ENCODE measurements at regions not wholly inside any gene's neighbourhood (a gene's known extent, or its start where the extent isn't known, plus 50 kb on each side); places are given as distances from the start of the nearest gene placed in this dataset.

DNA sequence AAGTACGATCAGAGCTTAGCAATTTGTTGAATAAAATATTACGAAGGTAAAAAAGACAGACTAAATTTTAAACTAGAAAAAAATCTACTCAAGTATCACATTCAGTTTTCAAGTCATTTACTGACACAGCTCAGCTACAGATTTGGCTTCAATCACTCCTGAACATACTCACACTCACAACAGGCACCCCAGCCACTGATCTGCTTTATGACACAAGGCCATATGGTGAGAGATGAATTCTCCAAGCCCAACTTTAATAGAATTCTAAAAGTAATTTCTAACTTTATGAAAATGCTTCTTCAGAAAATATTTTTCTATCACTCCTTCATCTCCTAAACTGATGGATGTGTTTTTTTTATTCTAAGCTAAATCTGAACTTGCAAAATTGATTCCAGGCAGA lies 337.1 kb downstream of the HHIPL2 start:
- CTCF ChIA-PET = interaction anchor here (2.1 kb wide), 1 partner anchor 244 kb away, joined by 16 read pairs; no protein-coding TSS in a partner anchor
- Histone ChIP-seq H3K79me2 (ENCODE audit: insufficient read depth, low read length) (no peaks in the 10 kb centered on the region), H3K4me1 (ENCODE audit: control insufficient read depth in 1 of 2, insufficient read depth in 2 of 2, low read length in 2 of 2) (no peaks in the 10 kb centered on the region), H3K9me2 (ENCODE audit: insufficient read depth) (no peaks in the 10 kb centered on the region), H3K9me3 (ENCODE audit: control insufficient read depth in 1 of 2, insufficient read depth in 1 of 2, low read depth in 1 of 2, low read length in 2 of 2) (no peaks in the 10 kb centered on the region), H2AFZ (ENCODE audit: low read depth, low read length, poor library complexity, severe bottlenecking) (no peak overlapping the region), H3K27ac (ENCODE audit: low read depth, low read length) (no peak overlapping the region), H4K20me1 (ENCODE audit: insufficient read depth) (no peaks in the 10 kb centered on the region), H3K4me3 (replicated peaks in 1 of 2; ENCODE audit: low read depth in 1 of 2, low read length in 2 of 2) (no peak overlapping the region), H3K27me3 (ENCODE audit: insufficient read depth, low read length) (no peaks in the 10 kb centered on the region), H3K36me3 (ENCODE audit: control insufficient read depth in 1 of 2, insufficient read depth in 2 of 2, low read length in 2 of 2) (no peaks in the 10 kb centered on the region), H3K9ac (ENCODE audit: low read length) (no peak overlapping the region), H3K4me2 (ENCODE audit: low read length) (no peak overlapping the region)
- BruUV-seq (replicated peaks) = no TSS peak
- ATAC-seq (no peak), DNase-seq (ENCODE audit: low read depth, low spot score) (no peak)
- intact Hi-C loops (cut with micrococcal nuclease) = no loop called here
- RAD21 ChIA-PET (ENCODE audit: low non-redundant PET in 1 of 2, low total read pairs in 2 of 2, uncharacterized antibody in 2 of 2, unreplicated experiment in 2 of 2) = no interaction called here
- TF ChIP-seq FOSL1 (IDR thresholded peaks at IDR 0.05; ENCODE audit: low read depth) = no peak
- TF ChIP-seq EZH2 (IDR thresholded peaks at IDR 0.05) = no peak
- POLR2A ChIA-PET = no interaction called here

DNA sequence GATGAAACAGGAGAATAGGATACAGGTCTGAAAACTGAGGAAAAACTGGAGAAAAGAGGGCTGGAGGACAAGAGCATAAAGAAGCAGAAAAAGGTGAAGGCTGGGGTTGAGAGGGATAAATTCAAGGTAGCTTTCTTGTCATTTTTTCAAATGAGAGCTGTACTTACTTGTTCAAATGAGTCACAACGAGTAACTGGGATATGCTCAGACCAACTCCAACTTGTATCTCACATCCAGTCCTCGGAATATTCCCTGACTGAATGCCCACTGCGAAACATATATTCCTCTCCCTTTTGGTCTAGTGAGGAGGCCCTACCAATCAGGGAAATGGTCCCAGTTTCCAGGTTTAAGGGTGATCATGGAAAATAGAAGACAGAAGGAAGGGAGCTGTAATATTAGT lies 343.4 kb downstream of the HHIPL2 start:
- H3K4me2 ChIP-seq (ENCODE audit: low read length) = no peak overlapping the region

More for the DNA sequence above, 343.4 kb downstream of the HHIPL2 start:
- no peaks in the 10 kb centered on the region for H3K4me1 ChIP-seq (ENCODE audit: control insufficient read depth in 1 of 2, insufficient read depth in 2 of 2, low read length in 2 of 2)
- H3K27me3 ChIP-seq (ENCODE audit: insufficient read depth, low read length) = no peaks in the 10 kb centered on the region
- ChIA-PET RAD21 (ENCODE audit: low non-redundant PET in 1 of 2, low total read pairs in 2 of 2, uncharacterized antibody in 2 of 2, unreplicated experiment in 2 of 2) (no interaction called here), CTCF (no interaction called here), POLR2A (no interaction called here)
- no peaks in the 10 kb centered on the region for H3K9me2 ChIP-seq (ENCODE audit: insufficient read depth)
- H3K9me3 ChIP-seq (ENCODE audit: control insufficient read depth in 1 of 2, insufficient read depth in 1 of 2, low read depth in 1 of 2, low read length in 2 of 2) = no peaks in the 10 kb centered on the region
- no peaks in the 10 kb centered on the region for H3K79me2 ChIP-seq (ENCODE audit: insufficient read depth, low read length)
- no peaks in the 10 kb centered on the region for H4K20me1 ChIP-seq (ENCODE audit: insufficient read depth)
- no peak overlapping the region for H3K9ac ChIP-seq (ENCODE audit: low read length)
- H3K36me3 ChIP-seq (ENCODE audit: control insufficient read depth in 1 of 2, insufficient read depth in 2 of 2, low read length in 2 of 2) = no peaks in the 10 kb centered on the region
- H3K4me3 ChIP-seq (replicated peaks in 1 of 2; ENCODE audit: low read depth in 1 of 2, low read length in 2 of 2) = no peak overlapping the region
- no peak overlapping the region for H2AFZ ChIP-seq (ENCODE audit: low read depth, low read length, poor library complexity, severe bottlenecking)
- no peak overlapping the region for H3K27ac ChIP-seq (ENCODE audit: low read depth, low read length)
- DNase-seq (ENCODE audit: low read depth, low spot score) (no peak), ATAC-seq (no peak)
- no TSS peak for BruUV-seq (replicated peaks)
- TF ChIP-seq, protein P1, sequence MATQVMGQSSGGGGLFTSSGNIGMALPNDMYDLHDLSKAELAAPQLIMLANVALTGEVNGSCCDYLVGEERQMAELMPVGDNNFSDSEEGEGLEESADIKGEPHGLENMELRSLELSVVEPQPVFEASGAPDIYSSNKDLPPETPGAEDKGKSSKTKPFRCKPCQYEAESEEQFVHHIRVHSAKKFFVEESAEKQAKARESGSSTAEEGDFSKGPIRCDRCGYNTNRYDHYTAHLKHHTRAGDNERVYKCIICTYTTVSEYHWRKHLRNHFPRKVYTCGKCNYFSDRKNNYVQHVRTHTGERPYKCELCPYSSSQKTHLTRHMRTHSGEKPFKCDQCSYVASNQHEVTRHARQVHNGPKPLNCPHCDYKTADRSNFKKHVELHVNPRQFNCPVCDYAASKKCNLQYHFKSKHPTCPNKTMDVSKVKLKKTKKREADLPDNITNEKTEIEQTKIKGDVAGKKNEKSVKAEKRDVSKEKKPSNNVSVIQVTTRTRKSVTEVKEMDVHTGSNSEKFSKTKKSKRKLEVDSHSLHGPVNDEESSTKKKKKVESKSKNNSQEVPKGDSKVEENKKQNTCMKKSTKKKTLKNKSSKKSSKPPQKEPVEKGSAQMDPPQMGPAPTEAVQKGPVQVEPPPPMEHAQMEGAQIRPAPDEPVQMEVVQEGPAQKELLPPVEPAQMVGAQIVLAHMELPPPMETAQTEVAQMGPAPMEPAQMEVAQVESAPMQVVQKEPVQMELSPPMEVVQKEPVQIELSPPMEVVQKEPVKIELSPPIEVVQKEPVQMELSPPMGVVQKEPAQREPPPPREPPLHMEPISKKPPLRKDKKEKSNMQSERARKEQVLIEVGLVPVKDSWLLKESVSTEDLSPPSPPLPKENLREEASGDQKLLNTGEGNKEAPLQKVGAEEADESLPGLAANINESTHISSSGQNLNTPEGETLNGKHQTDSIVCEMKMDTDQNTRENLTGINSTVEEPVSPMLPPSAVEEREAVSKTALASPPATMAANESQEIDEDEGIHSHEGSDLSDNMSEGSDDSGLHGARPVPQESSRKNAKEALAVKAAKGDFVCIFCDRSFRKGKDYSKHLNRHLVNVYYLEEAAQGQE (IDR thresholded peaks at IDR 0.05; ENCODE audit: low read depth) = no peak
- TF ChIP-seq YY1 (IDR thresholded peaks at IDR 0.05; ENCODE audit: extremely low read depth, insufficient replicate concordance, low read depth, low read length) (no peak), EZH2phosphoT487 (IDR thresholded peaks at IDR 0.05; ENCODE audit: borderline replicate concordance) (no peak), ZNF274 (IDR thresholded peaks at IDR 0.05; ENCODE audit: low read depth, low read length) (no peak), CEBPB (IDR thresholded peaks at IDR 0.05; ENCODE audit: low read depth) (no peak), SIN3A (IDR thresholded peaks at IDR 0.05; ENCODE audit: low read depth) (no peak), ELF1 (IDR thresholded peaks at IDR 0.05; ENCODE audit: borderline replicate concordance, low read depth) (no peak), ZFX (IDR thresholded peaks at IDR 0.05) (no peak), JUND (IDR thresholded peaks at IDR 0.05) (no peak), CBX3 (IDR thresholded peaks at IDR 0.05; ENCODE audit: low read depth) (no peak), SRF (IDR thresholded peaks at IDR 0.05; ENCODE audit: low read depth) (no peak), RAD21 (IDR thresholded peaks at IDR 0.05; ENCODE audit: low read depth) (no peak)
- TF ChIP-seq, protein P2, sequence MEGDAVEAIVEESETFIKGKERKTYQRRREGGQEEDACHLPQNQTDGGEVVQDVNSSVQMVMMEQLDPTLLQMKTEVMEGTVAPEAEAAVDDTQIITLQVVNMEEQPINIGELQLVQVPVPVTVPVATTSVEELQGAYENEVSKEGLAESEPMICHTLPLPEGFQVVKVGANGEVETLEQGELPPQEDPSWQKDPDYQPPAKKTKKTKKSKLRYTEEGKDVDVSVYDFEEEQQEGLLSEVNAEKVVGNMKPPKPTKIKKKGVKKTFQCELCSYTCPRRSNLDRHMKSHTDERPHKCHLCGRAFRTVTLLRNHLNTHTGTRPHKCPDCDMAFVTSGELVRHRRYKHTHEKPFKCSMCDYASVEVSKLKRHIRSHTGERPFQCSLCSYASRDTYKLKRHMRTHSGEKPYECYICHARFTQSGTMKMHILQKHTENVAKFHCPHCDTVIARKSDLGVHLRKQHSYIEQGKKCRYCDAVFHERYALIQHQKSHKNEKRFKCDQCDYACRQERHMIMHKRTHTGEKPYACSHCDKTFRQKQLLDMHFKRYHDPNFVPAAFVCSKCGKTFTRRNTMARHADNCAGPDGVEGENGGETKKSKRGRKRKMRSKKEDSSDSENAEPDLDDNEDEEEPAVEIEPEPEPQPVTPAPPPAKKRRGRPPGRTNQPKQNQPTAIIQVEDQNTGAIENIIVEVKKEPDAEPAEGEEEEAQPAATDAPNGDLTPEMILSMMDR (IDR thresholded peaks at IDR 0.05 in 2 of 3, conservative IDR thresholded peaks at IDR 0.05 in 1 of 3; ENCODE audit: borderline replicate concordance in 1 of 3, insufficient read depth in 1 of 3, low read depth in 2 of 3, low read length in 2 of 3) = no peak
- intact Hi-C loops (cut with micrococcal nuclease) = no loop called here

Measured in HCT116 (cell line).